ENCODE measurements at regions not wholly inside any gene's neighbourhood (a gene's known extent, or its start where the extent isn't known, plus 50 kb on each side); places are given as distances from the start of the nearest gene placed in this dataset.

DNA sequence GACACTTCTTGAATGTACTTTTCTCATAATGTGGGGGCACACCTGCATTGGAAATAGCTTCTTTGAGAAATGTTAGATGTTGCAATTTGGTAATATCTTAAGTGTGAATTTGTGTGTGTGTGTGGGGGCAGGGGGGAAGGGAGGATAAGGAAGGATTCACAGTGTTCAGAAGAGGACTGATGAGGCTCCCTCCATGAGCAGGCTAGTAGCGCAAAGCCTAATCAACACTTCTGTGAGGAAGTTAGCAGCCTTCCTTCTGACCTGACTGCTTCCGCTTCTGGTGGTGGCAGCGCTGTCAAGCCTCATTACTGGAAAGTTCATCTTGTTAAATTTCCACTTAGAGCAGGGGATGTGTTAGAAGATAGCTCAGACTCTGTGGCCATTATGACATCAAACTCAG, 295.4 kb upstream of the SPRED2 start:
- no peak for DNase-seq (ENCODE audit: low read depth)
- TF ChIP-seq, protein P1, sequence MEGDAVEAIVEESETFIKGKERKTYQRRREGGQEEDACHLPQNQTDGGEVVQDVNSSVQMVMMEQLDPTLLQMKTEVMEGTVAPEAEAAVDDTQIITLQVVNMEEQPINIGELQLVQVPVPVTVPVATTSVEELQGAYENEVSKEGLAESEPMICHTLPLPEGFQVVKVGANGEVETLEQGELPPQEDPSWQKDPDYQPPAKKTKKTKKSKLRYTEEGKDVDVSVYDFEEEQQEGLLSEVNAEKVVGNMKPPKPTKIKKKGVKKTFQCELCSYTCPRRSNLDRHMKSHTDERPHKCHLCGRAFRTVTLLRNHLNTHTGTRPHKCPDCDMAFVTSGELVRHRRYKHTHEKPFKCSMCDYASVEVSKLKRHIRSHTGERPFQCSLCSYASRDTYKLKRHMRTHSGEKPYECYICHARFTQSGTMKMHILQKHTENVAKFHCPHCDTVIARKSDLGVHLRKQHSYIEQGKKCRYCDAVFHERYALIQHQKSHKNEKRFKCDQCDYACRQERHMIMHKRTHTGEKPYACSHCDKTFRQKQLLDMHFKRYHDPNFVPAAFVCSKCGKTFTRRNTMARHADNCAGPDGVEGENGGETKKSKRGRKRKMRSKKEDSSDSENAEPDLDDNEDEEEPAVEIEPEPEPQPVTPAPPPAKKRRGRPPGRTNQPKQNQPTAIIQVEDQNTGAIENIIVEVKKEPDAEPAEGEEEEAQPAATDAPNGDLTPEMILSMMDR (IDR thresholded peaks at IDR 0.05; ENCODE audit: control insufficient read depth, insufficient read depth, low read depth, low read length, missing control alignments): no peak
- no peak overlapping the region for H3K4me3 ChIP-seq (ENCODE audit: control insufficient read depth, low read depth, low read length)

DNA sequence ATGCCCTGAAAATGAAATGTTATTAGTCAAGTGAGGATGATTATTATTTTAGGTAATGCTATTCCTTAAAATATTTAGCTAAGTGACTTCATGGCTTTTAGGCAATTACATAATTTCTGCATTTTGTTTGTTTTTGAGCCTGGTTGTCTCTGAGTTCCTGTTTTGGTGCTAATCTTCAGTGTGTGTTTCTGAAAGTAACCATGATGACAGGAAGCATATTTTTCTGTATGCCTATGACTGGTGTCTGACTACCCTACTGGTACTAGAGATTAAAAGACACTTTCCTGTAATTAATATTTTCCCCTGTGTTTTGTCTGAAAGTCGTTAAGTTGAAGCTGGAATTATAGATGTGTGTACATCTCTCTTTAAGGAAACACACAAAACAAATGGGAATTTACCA, 295.0 kb upstream of the SPRED2 start:
- DNase-seq (ENCODE audit: low read depth): no peak
- TF ChIP-seq, protein P1 (IDR thresholded peaks at IDR 0.05; ENCODE audit: control insufficient read depth, insufficient read depth, low read depth, low read length, missing control alignments): no peak
- H3K4me3 ChIP-seq (ENCODE audit: control insufficient read depth, low read depth, low read length): no peak overlapping the region

DNA sequence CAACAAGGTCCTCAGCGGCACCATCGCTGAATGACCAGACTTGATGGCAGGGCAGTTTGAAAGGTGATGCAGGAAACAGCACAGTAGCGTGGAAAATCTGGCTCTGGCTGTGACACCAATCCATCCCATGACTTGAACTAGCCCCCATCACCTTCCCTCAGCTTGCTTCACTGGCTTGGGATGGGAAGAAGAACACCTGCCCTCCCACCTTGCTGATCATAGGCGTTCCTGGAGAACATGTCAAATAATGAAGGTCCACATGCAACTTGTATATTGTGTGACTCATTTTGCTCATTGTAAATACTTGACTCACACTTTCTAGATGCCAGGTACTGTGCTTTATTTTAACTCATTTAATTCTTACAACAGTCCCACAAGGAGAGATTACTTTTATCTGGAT, 292.4 kb upstream of the SPRED2 start:
- TF ChIP-seq, protein P1 (IDR thresholded peaks at IDR 0.05; ENCODE audit: control insufficient read depth, insufficient read depth, low read depth, low read length, missing control alignments): no peak
- no peak overlapping the region for H3K4me3 ChIP-seq (ENCODE audit: control insufficient read depth, low read depth, low read length)
- no peak for DNase-seq (ENCODE audit: low read depth)

DNA sequence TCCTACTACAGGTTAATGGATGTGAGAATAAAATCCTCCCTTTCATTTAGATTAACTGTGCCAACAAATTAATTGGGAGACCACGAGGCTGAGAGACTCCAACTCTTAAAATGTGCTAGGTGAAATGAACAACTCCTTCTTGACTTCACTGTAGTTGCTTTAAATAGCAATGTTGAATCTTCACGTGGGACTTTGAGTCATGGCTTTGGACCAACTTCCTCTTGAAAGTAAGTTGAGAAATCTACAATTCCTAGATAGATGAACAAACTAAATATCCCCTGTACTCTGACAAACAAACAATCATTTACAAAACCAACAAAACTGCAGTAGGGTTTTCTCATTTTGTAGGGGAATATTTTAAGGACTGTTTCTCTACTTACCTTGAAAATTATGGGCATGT, 291.9 kb upstream of the SPRED2 start:
- DNase-seq (ENCODE audit: low read depth): no peak

DNA sequence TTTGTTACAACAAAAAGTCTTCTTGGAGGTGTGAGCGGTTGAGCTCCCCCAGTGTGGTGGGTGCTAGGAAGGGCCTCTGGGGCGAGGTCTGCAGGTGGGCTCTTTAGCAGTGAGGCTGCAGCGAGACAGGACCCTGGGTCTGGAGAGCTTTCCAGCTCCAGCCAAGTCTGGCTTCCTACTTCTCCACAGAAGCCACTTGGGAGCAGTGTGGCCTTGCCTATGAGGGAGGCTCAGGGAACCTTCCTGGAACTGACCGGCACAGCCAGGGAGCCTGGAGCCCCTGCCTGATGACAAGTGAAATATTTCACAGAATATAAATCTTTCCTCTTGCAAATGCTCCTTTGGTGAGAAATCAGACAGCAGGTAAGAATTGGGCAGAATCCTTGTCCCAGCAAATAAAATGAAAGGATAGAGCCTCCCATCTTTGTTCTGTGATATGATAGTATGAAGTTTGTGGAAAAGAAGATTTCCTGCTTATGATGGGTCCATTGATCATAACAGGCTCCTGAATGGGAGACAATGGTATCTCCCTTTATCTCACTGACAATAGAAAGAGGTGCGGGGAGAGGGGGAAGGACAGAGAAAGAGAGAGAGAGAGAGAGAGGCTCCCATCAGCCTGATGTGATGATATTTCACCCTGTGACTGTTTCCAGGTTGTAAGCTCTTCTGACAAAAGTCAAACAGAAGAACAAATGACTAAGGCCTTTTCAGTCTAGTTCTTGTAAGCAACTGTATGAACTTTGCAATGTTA, 289.8 kb upstream of the SPRED2 start:
- no peak for DNase-seq (ENCODE audit: low read depth)
- H3K4me3 ChIP-seq (ENCODE audit: control insufficient read depth, low read depth, low read length): no peak overlapping the region
- TF ChIP-seq, protein P1 (IDR thresholded peaks at IDR 0.05; ENCODE audit: control insufficient read depth, insufficient read depth, low read depth, low read length, missing control alignments): peak; percentile 51

More for the DNA sequence above, 291.9 kb upstream of the SPRED2 start:
- TF ChIP-seq, protein P1 (IDR thresholded peaks at IDR 0.05; ENCODE audit: control insufficient read depth, insufficient read depth, low read depth, low read length, missing control alignments): no peak
- no peak overlapping the region for H3K4me3 ChIP-seq (ENCODE audit: control insufficient read depth, low read depth, low read length)

DNA sequence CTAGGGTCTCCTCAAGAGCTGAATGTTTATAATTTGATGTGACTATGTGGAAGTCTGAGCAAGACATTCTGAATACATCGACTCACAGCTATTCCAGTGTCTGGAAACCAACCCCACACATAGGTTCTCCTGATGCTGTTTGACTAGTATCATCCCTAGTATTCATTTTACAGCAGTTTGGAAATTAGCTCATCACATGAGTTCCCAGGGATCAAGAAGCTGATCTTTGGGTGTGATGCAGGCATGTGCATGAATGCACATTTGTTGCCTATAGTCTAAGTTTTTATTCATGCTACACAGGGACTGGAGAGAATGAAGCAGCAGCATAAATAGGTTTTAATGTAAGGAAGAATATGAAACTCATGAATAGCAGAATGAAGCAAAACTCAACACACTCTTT, 284.3 kb upstream of the SPRED2 start:
- no peak for DNase-seq (ENCODE audit: low read depth)
- no peak overlapping the region for H3K4me3 ChIP-seq (ENCODE audit: control insufficient read depth, low read depth, low read length)
- TF ChIP-seq, protein P1 (IDR thresholded peaks at IDR 0.05; ENCODE audit: control insufficient read depth, insufficient read depth, low read depth, low read length, missing control alignments): no peak
